ENCODE measurements at regions not wholly inside any gene's neighbourhood (a gene's known extent, or its start where the extent isn't known, plus 50 kb on each side); places are given as distances from the start of the nearest gene placed in this dataset.

GRCh38 chr11:87851827-87852226 is 323.4 kb downstream of the RAB38 start:
- TF ChIP-seq, protein P1, sequence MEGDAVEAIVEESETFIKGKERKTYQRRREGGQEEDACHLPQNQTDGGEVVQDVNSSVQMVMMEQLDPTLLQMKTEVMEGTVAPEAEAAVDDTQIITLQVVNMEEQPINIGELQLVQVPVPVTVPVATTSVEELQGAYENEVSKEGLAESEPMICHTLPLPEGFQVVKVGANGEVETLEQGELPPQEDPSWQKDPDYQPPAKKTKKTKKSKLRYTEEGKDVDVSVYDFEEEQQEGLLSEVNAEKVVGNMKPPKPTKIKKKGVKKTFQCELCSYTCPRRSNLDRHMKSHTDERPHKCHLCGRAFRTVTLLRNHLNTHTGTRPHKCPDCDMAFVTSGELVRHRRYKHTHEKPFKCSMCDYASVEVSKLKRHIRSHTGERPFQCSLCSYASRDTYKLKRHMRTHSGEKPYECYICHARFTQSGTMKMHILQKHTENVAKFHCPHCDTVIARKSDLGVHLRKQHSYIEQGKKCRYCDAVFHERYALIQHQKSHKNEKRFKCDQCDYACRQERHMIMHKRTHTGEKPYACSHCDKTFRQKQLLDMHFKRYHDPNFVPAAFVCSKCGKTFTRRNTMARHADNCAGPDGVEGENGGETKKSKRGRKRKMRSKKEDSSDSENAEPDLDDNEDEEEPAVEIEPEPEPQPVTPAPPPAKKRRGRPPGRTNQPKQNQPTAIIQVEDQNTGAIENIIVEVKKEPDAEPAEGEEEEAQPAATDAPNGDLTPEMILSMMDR (IDR thresholded peaks at IDR 0.05 in 4 of 5, conservative IDR thresholded peaks at IDR 0.05 in 1 of 5): no peak
- TF ChIP-seq POLR2A (IDR thresholded peaks at IDR 0.05): no peak
